Caco-2 (cell line): ENCODE measurements at regions not wholly inside any gene's neighbourhood (a gene's known extent, or its start where the extent isn't known, plus 50 kb on each side); places are given as distances from the start of the nearest gene placed in this dataset.

Source experiments
- BruUV-seq: library from RNA; stranded (reverse); fragments of 400-500 nt; replicated peaks from 2 replicates; lab custom pipeline; 2021; lab: Mats Ljungman, UMichigan
- CTCF ChIA-PET: fragments of 300-600 bp; sonication (Branson Sonifier 250); formaldehyde crosslinking; loops from one replicate; lab custom pipeline; 2022; ENCODE audit warnings: antibody characterized with exemption; lab: Charles Lee
- POLR2A ChIA-PET: fragments of 300-600 bp; sonication (Branson Sonifier 250); formaldehyde crosslinking; loops from one replicate; lab custom pipeline; 2022; ENCODE audit warnings: antibody characterized with exemption; lab: Charles Lee
- DNase-seq, 2 experiments: peaks; one replicate each; pipeline versions ENCODE4 v3.0.0 to v3.0.0-alpha.2; 2020 to 2022
- H3K27me3 ChIP-seq: replicated peaks from 2 replicates; pipeline ENCODE4 v1.6.0; 2011; ENCODE audit warnings: low read length; ENCODE audit not compliant: control insufficient read depth, insufficient read depth
- H3K36me3 ChIP-seq: 2 replicates; pipeline ENCODE4 v1.5.1; 2011; ENCODE audit warnings: low read length; ENCODE audit not compliant: control insufficient read depth, insufficient read depth
- H3K4me1 ChIP-seq: fragments of 250-450 bp; sonication (Bioruptor Pico); 2 replicates; pipeline ENCODE4 v1.5.1; 2020; ENCODE audit warnings: mild to moderate bottlenecking
- H3K4me3 ChIP-seq: 2 replicates; pipeline ENCODE4 v1.5.1; 2011; ENCODE audit warnings: low read depth, mild to moderate bottlenecking, control low read depth, low read length
- H3K9me3 ChIP-seq: fragments of 250-450 bp; sonication (Bioruptor Pico); 2 replicates; pipeline ENCODE4 v1.5.1; 2020; ENCODE audit warnings: mild to moderate bottlenecking, moderate library complexity
- H3K27ac Mint-ChIP-seq: one replicate; pipeline ENCODE4 v1.8.0; 2022; ENCODE audit warnings: mixed read lengths; ENCODE audit not compliant: unreplicated experiment
- H3K27me3 Mint-ChIP-seq: one replicate; pipeline ENCODE4 v1.8.0; 2022; ENCODE audit warnings: mixed read lengths; ENCODE audit not compliant: insufficient read depth, unreplicated experiment
- H3K36me3 Mint-ChIP-seq: one replicate; pipeline ENCODE4 v1.8.0; 2022; ENCODE audit warnings: mild to moderate bottlenecking, mixed read lengths; ENCODE audit not compliant: insufficient read depth, unreplicated experiment
- H3K4me1 Mint-ChIP-seq: one replicate; pipeline ENCODE4 v1.8.0; 2022; ENCODE audit warnings: low read depth, mixed read lengths; ENCODE audit not compliant: unreplicated experiment
- H3K4me3 Mint-ChIP-seq: one replicate; pipeline ENCODE4 v1.8.0; 2022; ENCODE audit warnings: mild to moderate bottlenecking, moderate library complexity, mixed read lengths; ENCODE audit not compliant: unreplicated experiment
- H3K9me3 Mint-ChIP-seq: one replicate; pipeline ENCODE4 v1.8.0; 2022; ENCODE audit warnings: mixed read lengths; ENCODE audit not compliant: unreplicated experiment
- intact Hi-C: fragments of 100-400 bp; cut with micrococcal nuclease; formaldehyde crosslinking; loops from one replicate; pipeline ENCODE4 v1.10.0; 2022; ENCODE audit not compliant: unreplicated experiment
- TF ChIP-seq, protein P1 (sequence below), 2 experiments: fragments of 200-600 bp in 1 of 2; IDR thresholded peaks; 1 replicate in 1 of 2; 2 replicates in 1 of 2; pipeline versions ENCODE4 v1.5.1 to v1.8.0; 2011 to 2022; ENCODE audit warnings: antibody characterized with exemption in 1 of 2, control low read depth in 1 of 2, inconsistent platforms in 1 of 2, low read depth in 1 of 2, low read length in 1 of 2, mild to moderate bottlenecking in 1 of 2, moderate library complexity in 1 of 2; ENCODE audit not compliant: insufficient read depth in 1 of 2, severe bottlenecking in 1 of 2, unreplicated experiment in 1 of 2

- Mint-ChIP-seq H3K27ac (no peak overlapping the region), H3K4me3 (no peak overlapping the region), H3K4me1 (no peaks in the 10 kb centered on the region), H3K36me3 (no peaks in the 10 kb centered on the region), H3K9me3 (no peaks in the 10 kb centered on the region), H3K27me3 (peaks cover 3% of the 10 kb centered on the region)
- no peak for DNase-seq
- Histone ChIP-seq H3K27me3 (no peaks in the 10 kb centered on the region), H3K4me3 (no peak overlapping the region), H3K4me1 (no peaks in the 10 kb centered on the region), H3K36me3 (no peaks in the 10 kb centered on the region), H3K9me3 (no peaks in the 10 kb centered on the region)
- ChIA-PET CTCF (no interaction called here), POLR2A (no interaction called here)
- BruUV-seq: no TSS peak
- intact Hi-C loops: no loop called here
- TF ChIP-seq, protein P1, sequence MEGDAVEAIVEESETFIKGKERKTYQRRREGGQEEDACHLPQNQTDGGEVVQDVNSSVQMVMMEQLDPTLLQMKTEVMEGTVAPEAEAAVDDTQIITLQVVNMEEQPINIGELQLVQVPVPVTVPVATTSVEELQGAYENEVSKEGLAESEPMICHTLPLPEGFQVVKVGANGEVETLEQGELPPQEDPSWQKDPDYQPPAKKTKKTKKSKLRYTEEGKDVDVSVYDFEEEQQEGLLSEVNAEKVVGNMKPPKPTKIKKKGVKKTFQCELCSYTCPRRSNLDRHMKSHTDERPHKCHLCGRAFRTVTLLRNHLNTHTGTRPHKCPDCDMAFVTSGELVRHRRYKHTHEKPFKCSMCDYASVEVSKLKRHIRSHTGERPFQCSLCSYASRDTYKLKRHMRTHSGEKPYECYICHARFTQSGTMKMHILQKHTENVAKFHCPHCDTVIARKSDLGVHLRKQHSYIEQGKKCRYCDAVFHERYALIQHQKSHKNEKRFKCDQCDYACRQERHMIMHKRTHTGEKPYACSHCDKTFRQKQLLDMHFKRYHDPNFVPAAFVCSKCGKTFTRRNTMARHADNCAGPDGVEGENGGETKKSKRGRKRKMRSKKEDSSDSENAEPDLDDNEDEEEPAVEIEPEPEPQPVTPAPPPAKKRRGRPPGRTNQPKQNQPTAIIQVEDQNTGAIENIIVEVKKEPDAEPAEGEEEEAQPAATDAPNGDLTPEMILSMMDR (IDR thresholded peaks at IDR 0.05; ENCODE audit: insufficient read depth in 1 of 2, low read depth in 1 of 2, low read length in 1 of 2, severe bottlenecking in 1 of 2, unreplicated experiment in 1 of 2): no peak
These were observed 99.2 kb downstream of the C12orf50 start for GRCh38 chr12:87930033-87930432.

- no peaks in the 10 kb centered on the region for H3K4me1 Mint-ChIP-seq
- H3K36me3 Mint-ChIP-seq: no peaks in the 10 kb centered on the region
- Histone ChIP-seq H3K9me3 (no peaks in the 10 kb centered on the region), H3K4me1 (no peaks in the 10 kb centered on the region), H3K27me3 (no peaks in the 10 kb centered on the region), H3K4me3 (no peak overlapping the region), H3K36me3 (no peaks in the 10 kb centered on the region)
- TF ChIP-seq, protein P1 (IDR thresholded peaks at IDR 0.05; ENCODE audit: insufficient read depth in 1 of 2, low read depth in 1 of 2, low read length in 1 of 2, severe bottlenecking in 1 of 2, unreplicated experiment in 1 of 2): no peak
- H3K27me3 Mint-ChIP-seq: peaks cover 9% of the 10 kb centered on the region
- BruUV-seq: no TSS peak
- no peak overlapping the region for H3K4me3 Mint-ChIP-seq
- H3K27ac Mint-ChIP-seq: no peak overlapping the region
- ChIA-PET POLR2A (no interaction called here), CTCF (no interaction called here)
- no peaks in the 10 kb centered on the region for H3K9me3 Mint-ChIP-seq
- intact Hi-C loops: no loop called here
- no peak for DNase-seq
These were observed 99.9 kb downstream of the C12orf50 start for GRCh38 chr12:87929346-87929745.

DNA sequence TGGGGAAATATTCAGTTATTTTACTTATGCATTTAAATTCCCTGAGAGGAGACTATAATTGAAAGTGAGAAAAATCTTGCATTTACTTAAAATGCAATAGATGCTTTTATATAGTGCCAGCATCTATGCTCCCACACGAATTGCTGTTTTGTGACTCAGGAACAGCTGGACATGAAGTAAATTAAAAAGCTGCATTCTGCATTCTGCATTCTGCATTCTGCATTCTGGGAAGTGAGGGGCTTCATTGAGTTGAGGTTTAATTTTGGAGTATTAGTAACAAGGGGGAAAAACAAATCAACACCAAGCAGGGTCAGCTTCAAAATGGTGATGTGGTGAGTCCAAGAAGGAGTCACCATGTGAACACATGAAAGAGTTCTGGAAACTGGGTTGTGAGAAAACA is 101.2 kb downstream of the C12orf50 start:
- no peak for DNase-seq
- Mint-ChIP-seq H3K27ac (no peak overlapping the region), H3K4me3 (no peak overlapping the region), H3K27me3 (peaks cover 9% of the 10 kb centered on the region), H3K9me3 (no peaks in the 10 kb centered on the region), H3K4me1 (no peaks in the 10 kb centered on the region), H3K36me3 (no peaks in the 10 kb centered on the region)
- POLR2A ChIA-PET: no interaction called here
- no TSS peak for BruUV-seq
- intact Hi-C loops: no loop called here
- no peak overlapping the region for H3K4me3 ChIP-seq
- CTCF ChIA-PET: no interaction called here
- no peaks in the 10 kb centered on the region for H3K4me1 ChIP-seq
- no peaks in the 10 kb centered on the region for H3K9me3 ChIP-seq
- H3K27me3 ChIP-seq: no peaks in the 10 kb centered on the region
- TF ChIP-seq, protein P1 (IDR thresholded peaks at IDR 0.05; ENCODE audit: insufficient read depth in 1 of 2, low read depth in 1 of 2, low read length in 1 of 2, severe bottlenecking in 1 of 2, unreplicated experiment in 1 of 2): no peak
- no peaks in the 10 kb centered on the region for H3K36me3 ChIP-seq
